ENCODE measurements at regions not wholly inside any gene's neighbourhood (a gene's known extent, or its start where the extent isn't known, plus 50 kb on each side); places are given as distances from the start of the nearest gene placed in this dataset.

- H3K4me2 ChIP-seq (replicated peaks; ENCODE audit: low read depth, low read length, poor library complexity, severe bottlenecking), result no peak overlapping the region
- ChIA-PET CTCF (no interaction called here), POLR2A (no interaction called here)
- no peak overlapping the region for H3K27ac ChIP-seq (ENCODE audit: low read length in 2 of 2)
- intact Hi-C loops (cut with micrococcal nuclease), result no loop called here
- H3K79me2 ChIP-seq (ENCODE audit: control insufficient read depth, insufficient read depth, low read length), result no peaks in the 10 kb centered on the region
- no peaks in the 10 kb centered on the region for H3K27me3 Mint-ChIP-seq
- H3K4me3 Mint-ChIP-seq, result no peak overlapping the region
- DNase-seq, result no peak
- no peak overlapping the region for H3K9ac ChIP-seq (ENCODE audit: low read length)
- no peak overlapping the region for H3K27ac Mint-ChIP-seq
- H4K20me1 ChIP-seq (ENCODE audit: control insufficient read depth, insufficient read depth, low read length, poor library complexity, severe bottlenecking), result no peaks in the 10 kb centered on the region
- H3K4me1 Mint-ChIP-seq, result no peaks in the 10 kb centered on the region
- ATAC-seq (ENCODE audit: low read depth), result no peak
- H3K9me3 Mint-ChIP-seq (ENCODE audit: insufficient read depth), result peaks cover 2% of the 10 kb centered on the region
- no peaks in the 10 kb centered on the region for H3K27me3 ChIP-seq (replicated peaks in 1 of 4; ENCODE audit: control extremely low read depth in 1 of 4, control insufficient read depth in 3 of 4, insufficient read depth in 4 of 4, low read length in 3 of 4)
- TF ChIP-seq, protein P1, sequence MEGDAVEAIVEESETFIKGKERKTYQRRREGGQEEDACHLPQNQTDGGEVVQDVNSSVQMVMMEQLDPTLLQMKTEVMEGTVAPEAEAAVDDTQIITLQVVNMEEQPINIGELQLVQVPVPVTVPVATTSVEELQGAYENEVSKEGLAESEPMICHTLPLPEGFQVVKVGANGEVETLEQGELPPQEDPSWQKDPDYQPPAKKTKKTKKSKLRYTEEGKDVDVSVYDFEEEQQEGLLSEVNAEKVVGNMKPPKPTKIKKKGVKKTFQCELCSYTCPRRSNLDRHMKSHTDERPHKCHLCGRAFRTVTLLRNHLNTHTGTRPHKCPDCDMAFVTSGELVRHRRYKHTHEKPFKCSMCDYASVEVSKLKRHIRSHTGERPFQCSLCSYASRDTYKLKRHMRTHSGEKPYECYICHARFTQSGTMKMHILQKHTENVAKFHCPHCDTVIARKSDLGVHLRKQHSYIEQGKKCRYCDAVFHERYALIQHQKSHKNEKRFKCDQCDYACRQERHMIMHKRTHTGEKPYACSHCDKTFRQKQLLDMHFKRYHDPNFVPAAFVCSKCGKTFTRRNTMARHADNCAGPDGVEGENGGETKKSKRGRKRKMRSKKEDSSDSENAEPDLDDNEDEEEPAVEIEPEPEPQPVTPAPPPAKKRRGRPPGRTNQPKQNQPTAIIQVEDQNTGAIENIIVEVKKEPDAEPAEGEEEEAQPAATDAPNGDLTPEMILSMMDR (IDR thresholded peaks at IDR 0.05), result no peak
- no peak for TF ChIP-seq EZH2 (IDR thresholded peaks at IDR 0.05; ENCODE audit: borderline replicate concordance, insufficient read depth, low read depth, low read length, poor library complexity, severe bottlenecking)
- H2AFZ ChIP-seq (ENCODE audit: insufficient read depth, low read depth, low read length, poor library complexity, severe bottlenecking), result no peak overlapping the region
- no peaks in the 10 kb centered on the region for H3K9me3 ChIP-seq (ENCODE audit: control extremely low read depth in 1 of 3, control insufficient read depth in 2 of 3, insufficient read depth in 1 of 3, low read length in 2 of 3)
- H3K4me1 ChIP-seq (ENCODE audit: control insufficient read depth in 2 of 2, insufficient read depth in 2 of 2, low read length in 2 of 2), result no peaks in the 10 kb centered on the region
- H3K36me3 ChIP-seq (replicated peaks in 1 of 2; ENCODE audit: control extremely low read depth in 1 of 2, control insufficient read depth in 1 of 2, extremely low read depth in 1 of 2, insufficient read depth in 2 of 2, low read length in 1 of 2), result no peaks in the 10 kb centered on the region
- WGBS (ENCODE audit: insufficient coverage), result 80% methylated on average over 1 of the region's 3 CpGs
- H3K4me3 ChIP-seq (ENCODE audit: control extremely low read depth in 1 of 5, extremely low read depth in 1 of 5, insufficient read depth in 1 of 5, low read depth in 2 of 5, low read length in 4 of 5), result no peak overlapping the region
Measured at GRCh38 chr2:185921048-185921756, 182.6 kb downstream of the FSIP2 start.

GRCh38 chr2:185934232-185934631 lies 195.6 kb downstream of the FSIP2 start:
- Mint-ChIP-seq H3K4me1 (no peaks in the 10 kb centered on the region), H3K27ac (no peak overlapping the region), H3K27me3 (no peaks in the 10 kb centered on the region), H3K9me3 (ENCODE audit: insufficient read depth) (no peaks in the 10 kb centered on the region), H3K4me3 (no peak overlapping the region)
- WGBS (ENCODE audit: insufficient coverage), result no CpG with 5 or more reads among the region's 2 CpGs
- Histone ChIP-seq H3K9me3 (ENCODE audit: control extremely low read depth in 1 of 3, control insufficient read depth in 2 of 3, insufficient read depth in 1 of 3, low read length in 2 of 3) (no peaks in the 10 kb centered on the region), H3K36me3 (replicated peaks in 1 of 2; ENCODE audit: control extremely low read depth in 1 of 2, control insufficient read depth in 1 of 2, extremely low read depth in 1 of 2, insufficient read depth in 2 of 2, low read length in 1 of 2) (no peaks in the 10 kb centered on the region), H2AFZ (ENCODE audit: insufficient read depth, low read depth, low read length, poor library complexity, severe bottlenecking) (no peak overlapping the region), H3K27ac (ENCODE audit: low read length in 2 of 2) (no peak overlapping the region), H3K4me3 (ENCODE audit: control extremely low read depth in 1 of 5, extremely low read depth in 1 of 5, insufficient read depth in 1 of 5, low read depth in 2 of 5, low read length in 4 of 5) (no peak overlapping the region), H3K4me1 (ENCODE audit: control insufficient read depth in 2 of 2, insufficient read depth in 2 of 2, low read length in 2 of 2) (no peaks in the 10 kb centered on the region), H3K9ac (ENCODE audit: low read length) (no peak overlapping the region), H3K79me2 (ENCODE audit: control insufficient read depth, insufficient read depth, low read length) (no peaks in the 10 kb centered on the region), H3K4me2 (replicated peaks; ENCODE audit: low read depth, low read length, poor library complexity, severe bottlenecking) (no peak overlapping the region), H3K27me3 (replicated peaks in 1 of 4; ENCODE audit: control extremely low read depth in 1 of 4, control insufficient read depth in 3 of 4, insufficient read depth in 4 of 4, low read length in 3 of 4) (no peaks in the 10 kb centered on the region), H4K20me1 (ENCODE audit: control insufficient read depth, insufficient read depth, low read length, poor library complexity, severe bottlenecking) (no peaks in the 10 kb centered on the region)
- no peak for TF ChIP-seq EZH2 (IDR thresholded peaks at IDR 0.05; ENCODE audit: borderline replicate concordance, insufficient read depth, low read depth, low read length, poor library complexity, severe bottlenecking)
- TF ChIP-seq, protein P1 (IDR thresholded peaks at IDR 0.05), result no peak
- ATAC-seq (ENCODE audit: low read depth), result no peak
- intact Hi-C loops (cut with micrococcal nuclease), result no loop called here
- ChIA-PET CTCF (no interaction called here), POLR2A (no interaction called here)
- no peak for DNase-seq
